Esophagus squamous epithelium (tissue), 5 donors: ENCODE measurements at regions not wholly inside any gene's neighbourhood (a gene's known extent, or its start where the extent isn't known, plus 50 kb on each side); places are given as distances from the start of the nearest gene placed in this dataset.
"Not testable (repeated sequence)": the region's sequence is repeated elsewhere in the genome, so short reads cannot be mapped to it uniquely, and the experiment has no call there.

Experiments used
- DNase-seq: peaks from one replicate; lab custom pipeline; 2025; lab: John Stamatoyannopoulos, UW
- H3K27ac ChIP-seq, 4 donors: fragments of 200-600 bp; sonication (generic); one replicate each; pipeline ENCODE4 v1.5.1; 2016 to 2019; ENCODE audit warnings: mild to moderate bottlenecking in 1 of 4
- H3K27me3 ChIP-seq, 4 donors: fragments of 200-600 bp; sonication (generic); 1 replicate in 3 of 4; 2 replicates in 1 of 4; pipeline versions ENCODE4 v1.5.1 to v1.6.0; 2017 to 2021; ENCODE audit warnings: antibody characterized with exemption in 1 of 4
- H3K36me3 ChIP-seq, 3 donors: fragments of 200-600 bp; sonication (generic); one replicate each; pipeline ENCODE4 v1.5.1; 2016 to 2019
- H3K4me1 ChIP-seq, 3 donors: fragments of 200-600 bp; sonication (generic); one replicate each; pipeline ENCODE4 v1.5.1; 2017 to 2019
- H3K4me3 ChIP-seq, 4 donors: fragments of 200-600 bp; sonication (generic); 1 replicate in 3 of 4; 2 replicates in 1 of 4; pipeline ENCODE4 v1.5.1; 2016 to 2019; ENCODE audit warnings: mild to moderate bottlenecking in 2 of 4, moderate library complexity in 1 of 4
- H3K9me3 ChIP-seq, 3 donors: fragments of 200-600 bp; sonication (generic); one replicate each; pipeline ENCODE4 v1.5.1; 2016 to 2019
- CTCF ChIP-seq, 6 experiments: fragments of 450-650 bp in 4 of 6; fragments of 200-600 bp in 2 of 6; sonication (generic) in 2 of 6; IDR thresholded peaks; one replicate each; pipeline ENCODE4 v1.5.1; 2016 to 2019; ENCODE audit warnings: antibody characterized with exemption in 6 of 6, mild to moderate bottlenecking in 4 of 6, moderate library complexity in 4 of 6
- POLR2A ChIP-seq, 4 donors: fragments of 450-650 bp; IDR thresholded peaks; one replicate each; pipeline ENCODE4 v1.6.1; 2017; ENCODE audit warnings: antibody characterized with exemption in 4 of 4, mild to moderate bottlenecking in 4 of 4, moderate library complexity in 3 of 4
- WGBS, 2 donors: methylation state at CpG; one replicate each; pipeline ENCODE4 v1.1.5; 2018; 5-methylcytosine and 5-hydroxymethylcytosine counted together
- intact Hi-C: fragments of 100-400 bp; cut with DNase I; formaldehyde crosslinking; loops from one replicate; pipeline ENCODE4 v1.15.0; 2022
- donor health status: DM: yes; HTN: yes; CAD: no.

DNA sequence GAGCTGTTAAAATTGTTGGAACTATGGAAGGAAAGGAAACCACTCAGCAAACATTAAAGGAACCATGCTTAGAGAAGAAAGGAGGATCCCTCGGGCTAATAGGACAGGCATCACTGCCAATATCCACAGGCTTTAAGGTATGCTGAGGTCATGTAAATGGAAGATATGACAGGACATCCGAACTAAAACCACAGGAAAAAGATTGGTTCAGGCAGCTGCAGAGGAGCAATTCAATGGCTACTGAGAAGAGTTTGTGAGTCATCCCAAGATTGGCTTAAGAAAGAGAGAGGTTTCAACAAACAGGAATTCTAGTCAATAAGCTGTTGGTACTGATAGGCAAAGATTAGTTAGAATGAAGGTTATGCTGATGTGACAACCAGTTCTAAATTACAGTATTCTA, 106.4 kb upstream of the FAM241A start:
- no peaks in the 10 kb centered on the region for H3K9me3 ChIP-seq
- no peaks in the 10 kb centered on the region for H3K36me3 ChIP-seq
- TF ChIP-seq CTCF (IDR thresholded peaks at IDR 0.05) (no peak), POLR2A (IDR thresholded peaks at IDR 0.05) (no peak)
- H3K27ac ChIP-seq = no peak overlapping the region
- H3K4me3 ChIP-seq = no peak overlapping the region
- WGBS, 2 donors = 50 to 56% methylated on average over 2 of the region's 2 CpGs
- no peaks in the 10 kb centered on the region for H3K27me3 ChIP-seq
- H3K4me1 ChIP-seq = peaks cover 0 to 4% (median 0%) of the 10 kb centered on the region in 3 donors
- no peak for DNase-seq
- intact Hi-C loops = loop anchor here (10.0 kb wide), 1 partner anchor 94 kb away; no protein-coding TSS in a partner anchor

GRCh38 chr4:112049119-112049518, 96.1 kb upstream of the FAM241A start:
- H3K27ac ChIP-seq, DNase-seq, H3K27me3 ChIP-seq, H3K36me3 ChIP-seq, H3K4me3 ChIP-seq, intact Hi-C loops, H3K9me3 ChIP-seq: not testable (repeated sequence)
- 80 to 100% methylated on average over 2 to 3 of the region's 3 CpGs for WGBS, 2 donors
- peaks cover 0 to 26% (median 4%) of the 10 kb centered on the region in 3 donors for H3K4me1 ChIP-seq

- H3K36me3 ChIP-seq = no peaks in the 10 kb centered on the region
- no peaks in the 10 kb centered on the region for H3K9me3 ChIP-seq
- WGBS, 2 donors = 35 to 36% methylated on average over 2 of the region's 2 CpGs
- intact Hi-C loops = no loop called here
- TF ChIP-seq POLR2A (IDR thresholded peaks at IDR 0.05) (no peak), CTCF (IDR thresholded peaks at IDR 0.05) (no peak)
- H3K27me3 ChIP-seq = no peaks in the 10 kb centered on the region
- H3K27ac ChIP-seq = peak overlapping the region in 3 of 4 donors; percentile 2 to 42 (median 19)
- no peak overlapping the region for H3K4me3 ChIP-seq
- peaks cover 0 to 50% (median 13%) of the 10 kb centered on the region in 3 donors for H3K4me1 ChIP-seq
- DNase-seq = no peak
These were observed 91.4 kb upstream of the FAM241A start for GRCh38 chr4:112053825-112054350.

- Histone ChIP-seq H3K36me3 (no peaks in the 10 kb centered on the region), H3K4me1 (peaks cover 0 to 46% (median 13%) of the 10 kb centered on the region in 3 donors), H3K27ac (no peak overlapping the region), H3K27me3 (no peaks in the 10 kb centered on the region), H3K4me3 (no peak overlapping the region), H3K9me3 (no peaks in the 10 kb centered on the region)
- TF ChIP-seq POLR2A (IDR thresholded peaks at IDR 0.05) (no peak), CTCF (IDR thresholded peaks at IDR 0.05) (no peak)
- DNase-seq = no peak
- intact Hi-C loops = no loop called here
These were observed 90.2 kb upstream of the FAM241A start for GRCh38 chr4:112055100-112055499.

DNA sequence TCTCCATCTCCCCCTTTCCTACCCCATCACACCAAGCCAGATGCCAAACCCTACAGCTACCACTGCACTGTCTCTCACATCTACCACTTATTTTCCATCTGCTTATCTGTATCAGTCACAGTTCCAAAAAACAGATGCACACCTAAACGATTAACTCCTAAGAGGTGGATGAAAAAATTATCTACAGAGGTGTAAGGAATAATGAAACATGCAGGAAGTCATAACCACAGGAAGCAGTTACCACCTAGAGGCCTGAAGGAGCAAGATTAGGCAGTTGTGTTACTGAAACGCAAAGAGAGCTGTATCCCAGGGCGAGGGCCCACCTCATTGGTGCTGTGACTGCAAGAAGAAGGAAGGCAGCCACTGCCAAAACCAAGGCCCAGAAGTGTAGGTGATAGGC, 87.8 kb upstream of the FAM241A start:
- H3K27ac ChIP-seq = no peak overlapping the region

More for the DNA sequence above, 87.8 kb upstream of the FAM241A start:
- H3K4me3 ChIP-seq = no peak overlapping the region
- no peak for DNase-seq
- WGBS, 2 donors = 63 to 71% methylated on average over 3 of the region's 3 CpGs
- H3K27me3 ChIP-seq = no peaks in the 10 kb centered on the region
- H3K4me1 ChIP-seq = peaks cover 0 to 38% (median 13%) of the 10 kb centered on the region in 3 donors
- intact Hi-C loops = no loop called here
- no peaks in the 10 kb centered on the region for H3K9me3 ChIP-seq
- TF ChIP-seq CTCF (IDR thresholded peaks at IDR 0.05) (no peak), POLR2A (IDR thresholded peaks at IDR 0.05) (no peak)
- H3K36me3 ChIP-seq = no peaks in the 10 kb centered on the region
